ENCODE measurements at regions not wholly inside any gene's neighbourhood (a gene's known extent, or its start where the extent isn't known, plus 50 kb on each side); places are given as distances from the start of the nearest gene placed in this dataset.

DNA sequence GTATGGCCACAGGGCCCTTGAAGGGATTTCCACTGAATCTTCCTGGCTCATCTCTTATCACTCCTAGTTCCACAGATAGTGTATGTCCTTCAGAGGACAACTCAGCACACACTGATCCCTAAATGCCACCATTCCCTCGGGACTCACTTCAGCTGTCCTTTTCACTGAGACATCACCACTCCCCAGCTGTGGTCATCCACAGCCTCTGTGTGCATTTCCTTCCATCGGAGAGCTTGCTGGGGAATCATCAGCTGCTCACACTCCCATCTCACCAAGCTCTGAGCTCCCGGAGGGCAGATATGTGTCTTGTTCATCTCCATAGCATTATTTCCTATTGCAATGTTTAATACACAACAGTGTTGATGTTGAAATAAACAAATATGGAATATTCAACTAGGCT is 759.5 kb downstream of the RNF144A start:
- TF ChIP-seq, protein P1, sequence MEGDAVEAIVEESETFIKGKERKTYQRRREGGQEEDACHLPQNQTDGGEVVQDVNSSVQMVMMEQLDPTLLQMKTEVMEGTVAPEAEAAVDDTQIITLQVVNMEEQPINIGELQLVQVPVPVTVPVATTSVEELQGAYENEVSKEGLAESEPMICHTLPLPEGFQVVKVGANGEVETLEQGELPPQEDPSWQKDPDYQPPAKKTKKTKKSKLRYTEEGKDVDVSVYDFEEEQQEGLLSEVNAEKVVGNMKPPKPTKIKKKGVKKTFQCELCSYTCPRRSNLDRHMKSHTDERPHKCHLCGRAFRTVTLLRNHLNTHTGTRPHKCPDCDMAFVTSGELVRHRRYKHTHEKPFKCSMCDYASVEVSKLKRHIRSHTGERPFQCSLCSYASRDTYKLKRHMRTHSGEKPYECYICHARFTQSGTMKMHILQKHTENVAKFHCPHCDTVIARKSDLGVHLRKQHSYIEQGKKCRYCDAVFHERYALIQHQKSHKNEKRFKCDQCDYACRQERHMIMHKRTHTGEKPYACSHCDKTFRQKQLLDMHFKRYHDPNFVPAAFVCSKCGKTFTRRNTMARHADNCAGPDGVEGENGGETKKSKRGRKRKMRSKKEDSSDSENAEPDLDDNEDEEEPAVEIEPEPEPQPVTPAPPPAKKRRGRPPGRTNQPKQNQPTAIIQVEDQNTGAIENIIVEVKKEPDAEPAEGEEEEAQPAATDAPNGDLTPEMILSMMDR (conservative IDR thresholded peaks at IDR 0.05; ENCODE audit: low read depth, low read length), result no peak
- TF ChIP-seq EZH2 (IDR thresholded peaks at IDR 0.05; ENCODE audit: borderline replicate concordance, low read depth, low read length, poor library complexity, severe bottlenecking), result no peak
